Stimulated activated naive CD8-positive, alpha-beta T cell treated with anti-CD3 and anti-CD28 coated beads, Interleukin-15, amount 100 ng/mL, for 72 hours (primary cell): ENCODE measurements at regions not wholly inside any gene's neighbourhood (a gene's known extent, or its start where the extent isn't known, plus 50 kb on each side); places are given as distances from the start of the nearest gene placed in this dataset.
A peak's percentile ranks its signal among the peaks of the same experiment; 100 is the strongest.
"Not testable (repeated sequence)": the region's sequence is repeated elsewhere in the genome, so short reads cannot be mapped to it uniquely, and the experiment has no call there.

Experiments
- ATAC-seq: fragments of 150-1000 bp; cut with Tn5 transposase; 2 replicates; pipeline ENCODE4 v1.10.0; 2021; ENCODE audit warnings: mild to moderate bottlenecking, moderate library complexity
- DNase-seq, 2 donors: peaks; one replicate each; pipeline ENCODE4 v3.0.0; 2021 to 2022
- H3K27ac Mint-ChIP-seq, 2 donors: one replicate each; pipeline ENCODE4 v1.8.0; 2022; ENCODE audit warnings: mild to moderate bottlenecking in 2 of 2, mixed read lengths in 2 of 2, moderate library complexity in 2 of 2
- H3K27me3 Mint-ChIP-seq: one replicate; pipeline ENCODE4 v1.8.0; 2022; ENCODE audit warnings: mixed read lengths
- H3K4me1 Mint-ChIP-seq: one replicate; pipeline ENCODE4 v1.8.0; 2022; ENCODE audit warnings: mild to moderate bottlenecking, mixed read lengths
- H3K4me3 Mint-ChIP-seq, 2 donors: one replicate each; pipeline ENCODE4 v1.8.0; 2022; ENCODE audit warnings: mild to moderate bottlenecking in 2 of 2, mixed read lengths in 2 of 2, moderate library complexity in 1 of 2
- H3K9me3 Mint-ChIP-seq, 2 donors: one replicate each; pipeline ENCODE4 v1.8.0; 2022; ENCODE audit warnings: mixed read lengths in 2 of 2

DNA sequence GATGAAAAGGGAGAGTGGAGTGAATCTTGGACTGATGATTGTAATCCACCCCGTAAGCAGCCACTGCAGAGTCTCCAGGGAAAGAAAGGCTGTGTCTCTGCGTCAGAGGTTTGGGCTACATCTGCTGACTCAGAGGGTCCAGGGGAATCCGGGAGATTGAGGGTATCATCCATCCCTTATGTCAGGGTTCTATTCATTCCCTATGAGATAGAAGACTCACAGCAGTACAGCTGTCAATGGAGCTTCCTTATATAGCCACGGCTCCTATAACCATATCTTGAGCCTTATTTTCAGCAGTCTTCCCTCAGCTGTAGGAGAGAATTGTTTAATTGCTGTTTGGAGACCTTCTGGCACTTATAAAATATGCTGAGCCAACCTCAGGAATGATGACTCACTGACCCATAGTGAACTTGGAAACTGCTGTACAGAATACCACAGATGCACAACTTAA lies 558.2 kb upstream of the PFKP start:
- Mint-ChIP-seq H3K9me3 (peaks cover 5 to 18% of the 10 kb centered on the region in 2 donors), H3K4me3 (no peak overlapping the region), H3K4me1 (no peaks in the 10 kb centered on the region), H3K27me3 (peaks cover 9% of the 10 kb centered on the region), H3K27ac (no peak overlapping the region)
- ATAC-seq (no peak), DNase-seq (no peak)

DNA sequence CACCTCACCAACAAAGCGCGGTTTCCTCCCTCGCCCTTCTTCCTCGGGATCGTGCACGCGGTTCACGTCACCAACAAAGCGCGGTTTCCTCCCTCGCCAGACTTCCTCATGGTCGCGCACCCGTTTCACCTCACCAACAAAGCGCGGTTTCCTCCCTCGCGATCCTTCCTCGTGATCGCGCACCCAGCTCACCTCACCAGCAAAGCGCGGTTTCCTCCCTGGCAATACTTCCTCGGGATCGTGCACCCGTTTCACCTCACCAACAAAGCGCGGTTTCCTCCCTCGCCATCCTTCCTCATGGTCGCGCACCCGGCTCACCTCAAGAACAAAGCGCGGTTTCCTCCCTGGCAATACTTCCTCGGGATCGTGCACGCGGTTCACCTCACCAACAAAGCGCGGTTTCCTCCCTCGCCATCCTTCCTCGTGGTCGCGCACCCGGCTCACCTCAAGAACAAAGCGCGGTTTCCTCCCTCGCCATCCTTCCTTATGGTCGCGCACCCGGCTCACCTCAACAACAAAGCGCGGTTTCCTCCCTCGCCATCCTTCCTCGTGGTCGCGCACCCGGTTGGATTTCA lies 565.9 kb upstream of the PFKP start:
- not testable (repeated sequence) for H3K27me3 Mint-ChIP-seq, ATAC-seq, H3K4me3 Mint-ChIP-seq, DNase-seq, H3K4me1 Mint-ChIP-seq
- H3K27ac Mint-ChIP-seq = peak overlapping the region in 1 of 2 donors; percentile 54
- H3K9me3 Mint-ChIP-seq = peaks cover 14 to 24% of the 10 kb centered on the region in 2 donors

DNA sequence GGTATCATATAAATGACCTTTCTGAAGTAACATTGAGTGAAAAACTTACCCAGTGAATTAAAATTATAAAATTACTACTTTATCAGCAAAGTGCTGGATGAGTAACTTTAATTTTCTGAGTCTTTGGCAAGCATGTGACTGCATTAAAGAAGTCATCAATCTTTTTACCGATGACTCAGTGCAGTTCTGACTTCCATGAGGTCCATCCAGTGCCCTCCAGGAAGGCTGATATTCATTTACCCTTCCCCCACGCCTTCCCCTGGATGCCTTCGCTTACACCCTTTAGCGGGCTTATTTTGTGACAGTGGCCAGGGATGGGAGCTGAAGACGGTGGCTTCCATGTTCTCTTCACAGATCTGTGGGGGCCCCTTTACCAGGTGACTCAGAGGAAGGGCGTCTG lies 572.9 kb upstream of the PFKP start:
- Mint-ChIP-seq H3K4me1 (no peaks in the 10 kb centered on the region), H3K27ac (no peak overlapping the region), H3K4me3 (no peak overlapping the region), H3K27me3 (no peaks in the 10 kb centered on the region), H3K9me3 (peaks cover 5 to 12% of the 10 kb centered on the region in 2 donors)
- no peak for DNase-seq
- ATAC-seq = no peak

DNA sequence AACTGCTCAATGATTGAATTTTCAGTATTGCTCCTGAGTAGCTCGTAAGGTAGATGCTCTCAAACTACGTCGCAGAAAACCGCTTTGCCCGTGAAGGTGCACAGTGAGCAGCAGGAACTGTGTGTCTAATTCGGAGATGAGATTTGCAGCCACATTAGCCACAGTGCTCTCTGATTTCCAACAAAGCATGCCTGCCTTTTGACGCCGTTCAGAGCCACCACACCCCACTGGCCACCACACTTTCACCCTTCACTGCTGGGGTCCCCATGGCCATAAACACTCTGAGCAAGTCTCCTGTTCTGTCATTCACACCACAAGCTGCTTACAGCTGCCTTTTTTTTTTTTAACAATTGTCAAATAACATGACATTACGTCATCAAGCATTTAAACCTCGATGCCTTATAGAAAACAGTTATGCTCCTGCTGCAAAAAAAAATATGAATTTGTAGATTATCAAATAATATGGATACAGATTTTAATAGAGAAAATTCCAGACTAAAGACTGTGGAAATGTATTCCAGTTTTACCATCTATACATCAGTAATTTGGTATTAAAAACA lies 578.8 kb upstream of the PFKP start:
- no peak for DNase-seq
- no peaks in the 10 kb centered on the region for H3K4me1 Mint-ChIP-seq
- no peak overlapping the region for H3K4me3 Mint-ChIP-seq
- H3K9me3 Mint-ChIP-seq = peaks cover 0 to 6% of the 10 kb centered on the region in 2 donors
- H3K27ac Mint-ChIP-seq = no peak overlapping the region
- no peaks in the 10 kb centered on the region for H3K27me3 Mint-ChIP-seq
- ATAC-seq = no peak

DNA sequence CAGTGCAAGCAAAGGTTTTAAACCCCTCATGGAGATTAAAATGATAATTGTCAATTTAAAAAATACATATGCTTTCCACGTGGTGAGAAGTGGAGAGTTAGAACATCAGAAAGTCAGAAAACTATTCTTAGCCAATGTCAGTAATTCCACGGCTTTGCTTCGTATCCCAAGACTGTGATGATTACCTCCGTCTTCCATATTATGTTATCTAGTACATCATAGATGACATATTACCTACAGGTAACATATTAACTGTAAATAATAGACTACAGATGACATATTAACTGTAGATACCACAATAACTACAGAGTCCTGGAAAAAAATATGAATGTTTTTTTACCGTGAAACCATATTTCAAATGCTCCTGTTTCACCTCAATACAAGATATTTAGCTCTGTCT lies 579.4 kb upstream of the PFKP start:
- no peaks in the 10 kb centered on the region for H3K27me3 Mint-ChIP-seq
- H3K9me3 Mint-ChIP-seq = peaks cover 0 to 2% of the 10 kb centered on the region in 2 donors
- H3K4me3 Mint-ChIP-seq = no peak overlapping the region
- H3K4me1 Mint-ChIP-seq = no peaks in the 10 kb centered on the region
- H3K27ac Mint-ChIP-seq = no peak overlapping the region
- DNase-seq (no peak), ATAC-seq (no peak)

DNA sequence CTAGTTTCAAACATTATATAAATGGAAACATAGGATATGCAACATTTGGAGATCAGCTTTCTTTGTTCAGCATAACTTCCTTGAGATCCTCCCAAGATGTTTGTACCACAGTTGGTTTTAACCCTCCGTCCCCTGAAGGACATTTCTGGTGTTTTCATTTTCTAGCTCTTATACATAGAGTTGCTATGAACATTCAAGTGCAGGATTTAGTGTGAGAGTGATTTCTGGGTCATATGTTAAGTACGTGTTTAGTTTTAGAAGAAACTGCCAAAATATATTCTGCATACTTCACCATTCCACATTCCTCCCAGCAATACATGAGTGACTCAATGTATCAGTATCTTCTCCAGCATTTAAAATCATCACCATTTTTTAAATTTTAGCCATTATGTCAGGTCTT lies 588.7 kb upstream of the PFKP start:
- H3K27me3 Mint-ChIP-seq = peaks cover 7% of the 10 kb centered on the region
- peaks cover 11 to 24% of the 10 kb centered on the region in 2 donors for H3K9me3 Mint-ChIP-seq
- no peak overlapping the region for H3K4me3 Mint-ChIP-seq
- no peak overlapping the region for H3K27ac Mint-ChIP-seq
- ATAC-seq (no peak), DNase-seq (no peak)
- H3K4me1 Mint-ChIP-seq = no peaks in the 10 kb centered on the region

DNA sequence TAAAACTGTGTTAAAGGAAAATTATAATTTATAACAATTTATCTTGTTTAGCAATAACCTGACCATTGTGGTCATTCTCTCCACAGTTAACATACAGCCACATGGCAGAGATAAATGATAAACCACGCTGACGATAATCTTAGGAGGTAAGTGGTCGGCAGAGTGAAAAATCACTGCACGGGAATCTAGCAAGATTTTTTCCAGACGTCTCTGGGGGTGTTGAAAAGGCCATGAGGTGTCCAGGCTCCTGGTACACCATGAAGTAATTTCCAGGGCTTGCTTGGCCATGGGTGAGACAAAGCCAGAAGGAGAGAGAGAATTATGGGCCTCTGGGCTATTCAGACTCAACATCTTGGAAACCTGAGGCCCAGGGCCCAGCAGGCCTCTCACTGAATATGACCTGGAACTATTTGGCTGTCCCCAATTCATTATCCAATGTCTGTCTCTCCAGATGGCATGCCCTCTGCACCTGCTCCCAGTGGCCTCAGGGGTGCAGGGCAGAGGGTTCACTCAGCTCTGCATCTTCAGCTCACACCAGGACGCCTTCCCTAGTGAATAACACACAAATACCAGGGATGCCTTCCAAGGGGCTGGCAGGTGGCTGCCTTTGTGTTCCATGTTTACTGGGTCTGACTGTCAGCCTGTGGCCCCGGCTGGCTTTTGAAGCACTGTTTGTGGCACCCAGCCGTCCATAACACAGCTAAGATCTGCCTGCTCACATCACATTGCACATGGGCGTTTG lies 590.4 kb upstream of the PFKP start:
- DNase-seq = no peak
- peaks cover 16 to 24% of the 10 kb centered on the region in 2 donors for H3K9me3 Mint-ChIP-seq

DNA sequence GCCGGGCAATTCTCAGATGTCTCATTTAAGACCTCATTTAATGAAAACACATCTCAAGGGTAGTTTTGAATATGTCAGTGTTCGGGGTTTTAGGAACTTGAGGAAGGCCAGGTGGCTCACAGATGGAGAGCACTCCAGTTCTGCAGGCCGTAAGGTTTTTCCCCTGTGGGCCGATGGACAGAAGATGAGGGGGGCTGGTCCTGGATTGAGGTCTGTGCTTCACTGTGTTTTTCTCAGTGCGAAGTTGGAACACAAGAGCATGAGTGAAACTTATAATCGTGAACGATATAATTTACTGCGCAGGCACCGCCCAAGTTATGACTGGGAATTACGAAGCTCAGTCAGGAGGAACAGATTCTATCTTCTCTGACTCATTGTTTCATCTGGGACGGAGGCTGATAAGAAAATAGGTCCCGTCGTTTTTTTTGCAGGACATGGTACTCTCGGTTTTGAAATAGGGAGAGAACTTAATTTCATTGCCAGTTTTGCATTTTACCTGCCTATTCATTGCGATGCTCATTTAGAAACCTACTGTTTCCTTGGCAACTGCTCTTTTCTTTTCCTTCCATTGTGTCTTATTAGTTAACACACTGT lies 591.0 kb upstream of the PFKP start:
- H3K4me1 Mint-ChIP-seq = no peaks in the 10 kb centered on the region
- H3K27ac Mint-ChIP-seq = no peak overlapping the region
- ATAC-seq = no peak
- no peak for DNase-seq
- H3K4me3 Mint-ChIP-seq = no peak overlapping the region
- H3K9me3 Mint-ChIP-seq = peaks cover 13 to 24% of the 10 kb centered on the region in 2 donors
- H3K27me3 Mint-ChIP-seq = peaks cover 7% of the 10 kb centered on the region

More for the DNA sequence above, 590.4 kb upstream of the PFKP start:
- Mint-ChIP-seq H3K27me3 (peaks cover 7% of the 10 kb centered on the region), H3K27ac (no peak overlapping the region), H3K4me1 (no peaks in the 10 kb centered on the region), H3K4me3 (no peak overlapping the region)
- no peak for ATAC-seq

DNA sequence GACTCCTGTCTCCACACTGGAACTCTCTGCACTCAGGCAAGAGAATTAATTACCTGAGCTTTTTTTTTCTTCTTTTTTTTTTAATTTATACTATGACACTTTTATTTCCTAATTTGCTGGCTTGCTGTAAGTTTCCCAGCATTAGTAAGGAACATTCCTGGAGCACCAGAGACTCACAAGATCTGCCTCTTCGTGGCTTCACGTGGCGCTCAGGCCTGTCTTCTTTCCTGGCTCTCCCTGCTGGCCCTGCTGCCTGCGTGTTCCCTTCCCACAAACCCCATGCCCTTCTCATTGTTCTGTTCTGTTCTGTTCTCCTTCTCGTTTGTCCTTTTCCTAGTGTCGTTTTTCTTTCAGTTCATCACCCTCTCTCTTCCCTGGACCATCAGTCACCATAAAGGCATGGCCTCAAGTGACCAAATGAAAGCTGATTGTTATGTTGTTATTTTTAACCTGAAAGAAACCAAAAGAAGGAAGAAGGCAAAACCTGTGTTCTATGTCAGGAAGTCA lies 591.6 kb upstream of the PFKP start:
- H3K27ac Mint-ChIP-seq = no peak overlapping the region
- peaks cover 10 to 24% of the 10 kb centered on the region in 2 donors for H3K9me3 Mint-ChIP-seq
- ATAC-seq (no peak), DNase-seq (no peak)
- no peak overlapping the region for H3K4me3 Mint-ChIP-seq
- no peaks in the 10 kb centered on the region for H3K4me1 Mint-ChIP-seq
- H3K27me3 Mint-ChIP-seq = peaks cover 7% of the 10 kb centered on the region

DNA sequence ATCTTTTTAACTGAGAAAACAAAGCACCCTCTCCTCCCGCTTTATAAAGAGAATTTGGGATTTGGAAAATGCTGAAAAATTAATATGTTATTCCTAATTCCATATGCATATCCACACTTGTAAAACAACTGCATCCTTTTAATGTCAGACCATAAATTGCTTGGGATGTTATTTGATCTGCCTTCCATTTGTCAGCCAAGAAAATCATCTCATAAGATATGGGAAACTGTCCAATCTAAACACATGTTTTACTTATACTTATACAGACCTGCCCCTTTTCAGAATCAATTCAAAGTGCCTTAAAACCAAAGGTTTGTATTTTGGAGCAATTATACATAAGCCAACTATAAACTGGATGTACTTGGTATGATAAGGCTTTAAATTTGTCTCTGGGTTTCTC lies 595.5 kb upstream of the PFKP start:
- no peak for DNase-seq
- no peaks in the 10 kb centered on the region for H3K4me1 Mint-ChIP-seq
- no peak for ATAC-seq
- H3K9me3 Mint-ChIP-seq = peaks cover 10 to 24% of the 10 kb centered on the region in 2 donors
- no peak overlapping the region for H3K4me3 Mint-ChIP-seq
- no peak overlapping the region for H3K27ac Mint-ChIP-seq
- H3K27me3 Mint-ChIP-seq = peaks cover 7% of the 10 kb centered on the region

DNA sequence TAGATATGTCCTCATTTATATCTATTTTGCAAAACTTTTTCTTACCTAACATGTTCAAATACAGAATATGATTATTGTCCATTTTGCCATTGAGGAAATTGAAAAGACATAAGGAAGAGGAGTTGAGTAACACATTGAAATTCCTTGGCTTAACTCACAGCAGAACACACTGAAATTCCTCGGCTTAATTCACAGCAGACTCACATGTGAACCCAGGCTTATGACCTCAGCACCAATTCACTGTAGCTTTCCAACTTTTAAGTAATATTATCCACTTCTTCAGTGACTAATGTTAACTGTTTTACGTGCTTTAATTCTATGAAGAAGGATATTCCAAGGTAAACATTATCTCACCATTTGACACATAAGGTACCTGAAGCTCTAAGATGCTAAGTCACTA lies 597.5 kb upstream of the PFKP start:
- DNase-seq (no peak), ATAC-seq (no peak)
- H3K4me3 Mint-ChIP-seq = no peak overlapping the region
- H3K4me1 Mint-ChIP-seq = no peaks in the 10 kb centered on the region
- H3K27ac Mint-ChIP-seq = no peak overlapping the region
- H3K27me3 Mint-ChIP-seq = no peaks in the 10 kb centered on the region
- H3K9me3 Mint-ChIP-seq = peaks cover 16 to 22% of the 10 kb centered on the region in 2 donors

DNA sequence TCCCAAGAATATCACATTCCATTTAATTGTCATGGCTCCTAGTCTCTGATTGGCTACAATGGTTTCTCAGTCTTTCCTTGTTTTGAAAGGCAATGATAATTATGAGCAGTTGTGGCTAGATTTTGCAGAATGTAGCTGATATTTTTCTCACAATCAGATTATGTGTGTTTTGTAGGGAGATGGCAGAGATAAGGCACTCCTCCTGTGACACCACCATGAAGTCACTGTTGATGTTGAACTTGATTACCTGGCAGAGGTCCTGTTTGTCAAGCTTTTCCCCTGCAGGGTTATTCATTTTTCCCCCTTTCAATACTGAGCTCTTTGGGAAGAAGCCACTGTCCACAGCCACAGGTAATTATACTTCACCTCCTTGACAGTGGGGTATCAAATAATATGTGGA lies 602.9 kb upstream of the PFKP start:
- ATAC-seq = no peak
- Mint-ChIP-seq H3K4me1 (no peaks in the 10 kb centered on the region), H3K27me3 (no peaks in the 10 kb centered on the region), H3K27ac (no peak overlapping the region), H3K4me3 (no peak overlapping the region), H3K9me3 (peaks cover 17 to 19% of the 10 kb centered on the region in 2 donors)
- DNase-seq = no peak

DNA sequence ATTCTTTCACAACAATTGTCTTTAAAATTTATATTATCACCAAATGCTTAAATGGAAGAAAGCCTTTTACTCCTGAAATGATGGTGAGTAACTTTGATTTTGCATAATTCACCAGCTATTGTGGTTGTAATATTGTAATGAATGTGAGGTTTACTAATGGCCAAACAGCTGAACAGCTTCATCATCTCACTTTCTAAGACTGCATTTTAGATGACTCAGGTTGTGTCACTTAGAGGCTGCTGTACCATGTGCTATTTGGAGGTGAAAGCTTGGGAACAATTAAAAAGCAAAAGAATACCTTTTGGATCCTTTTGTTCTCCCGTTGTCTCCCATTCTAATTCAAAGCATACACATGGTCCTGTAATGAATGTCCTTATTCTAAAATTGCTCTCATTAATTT lies 604.0 kb upstream of the PFKP start:
- Mint-ChIP-seq H3K9me3 (peaks cover 17 to 19% of the 10 kb centered on the region in 2 donors), H3K4me1 (no peaks in the 10 kb centered on the region), H3K27ac (no peak overlapping the region), H3K4me3 (no peak overlapping the region), H3K27me3 (no peaks in the 10 kb centered on the region)
- no peak for ATAC-seq
- no peak for DNase-seq

DNA sequence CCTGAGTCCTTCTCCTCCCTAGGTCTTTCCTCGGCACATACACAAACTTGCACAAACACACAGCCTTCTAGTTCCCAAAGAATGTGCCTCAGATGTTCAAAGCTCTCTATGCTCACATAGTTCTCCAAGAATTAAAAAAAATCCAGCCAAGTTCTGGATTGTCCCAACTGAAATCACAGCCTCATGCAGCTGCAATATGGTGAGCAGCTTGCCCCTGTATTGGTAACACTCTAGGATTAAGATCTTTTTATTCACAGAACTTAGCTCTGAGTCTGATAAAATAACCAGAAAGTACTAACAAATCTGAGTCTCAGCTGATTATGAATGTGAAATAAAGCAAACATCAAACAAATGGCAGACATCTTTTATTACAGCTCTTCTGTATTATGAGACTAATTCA lies 604.8 kb upstream of the PFKP start:
- Mint-ChIP-seq H3K4me3 (no peak overlapping the region), H3K27ac (no peak overlapping the region), H3K9me3 (peaks cover 19 to 20% of the 10 kb centered on the region in 2 donors), H3K4me1 (no peaks in the 10 kb centered on the region), H3K27me3 (no peaks in the 10 kb centered on the region)
- DNase-seq (no peak), ATAC-seq (no peak)

DNA sequence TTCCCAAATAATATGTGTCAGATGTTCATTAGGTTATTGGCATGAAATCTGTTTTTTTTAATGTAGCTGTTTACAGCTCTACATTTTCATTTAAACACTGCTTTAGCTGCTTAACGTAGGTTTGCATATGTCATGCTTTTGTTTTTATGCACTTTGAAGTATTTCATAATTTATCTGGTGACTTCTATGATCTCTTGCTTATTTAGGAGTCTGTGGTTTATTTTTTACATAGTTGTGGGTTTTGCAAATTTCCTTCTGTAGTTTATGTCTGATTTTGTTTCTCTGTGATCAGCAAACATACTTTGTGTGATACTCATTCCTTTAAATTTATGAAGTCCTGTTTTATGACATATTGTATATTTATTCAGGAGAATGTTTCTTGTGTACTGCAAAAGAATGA lies 606.5 kb upstream of the PFKP start:
- no peak overlapping the region for H3K27ac Mint-ChIP-seq
- no peak for DNase-seq
- no peak for ATAC-seq
- no peaks in the 10 kb centered on the region for H3K27me3 Mint-ChIP-seq
- H3K4me3 Mint-ChIP-seq = no peak overlapping the region
- peaks cover 17 to 20% of the 10 kb centered on the region in 2 donors for H3K9me3 Mint-ChIP-seq
- no peaks in the 10 kb centered on the region for H3K4me1 Mint-ChIP-seq

DNA sequence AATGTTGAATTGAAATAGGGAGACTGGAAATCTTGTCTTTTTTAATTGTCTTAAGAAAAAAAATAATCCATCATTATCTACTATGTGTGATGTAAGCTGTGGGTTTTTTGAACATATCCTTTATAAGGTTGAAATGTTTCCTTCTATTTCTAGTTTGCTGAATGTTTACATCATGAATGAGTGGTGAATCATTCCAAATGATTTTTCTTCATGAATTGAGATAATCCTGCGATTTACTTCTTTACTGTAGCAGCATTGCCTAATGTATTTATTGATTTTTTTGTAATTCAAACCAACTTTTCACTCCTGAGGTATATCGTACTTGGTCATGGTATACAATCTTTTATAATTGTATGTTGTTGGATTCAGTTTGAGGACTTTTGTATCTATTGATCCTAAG lies 607.6 kb upstream of the PFKP start:
- DNase-seq = no peak
- peaks cover 7 to 16% of the 10 kb centered on the region in 2 donors for H3K9me3 Mint-ChIP-seq
- H3K4me3 Mint-ChIP-seq = no peak overlapping the region
- no peaks in the 10 kb centered on the region for H3K4me1 Mint-ChIP-seq
- ATAC-seq = no peak
- H3K27me3 Mint-ChIP-seq = no peaks in the 10 kb centered on the region
- no peak overlapping the region for H3K27ac Mint-ChIP-seq
